Suprapubic skin (tissue), 3 donors: ENCODE measurements at regions not wholly inside any gene's neighbourhood (a gene's known extent, or its start where the extent isn't known, plus 50 kb on each side); places are given as distances from the start of the nearest gene placed in this dataset.

Experiments
- CTCF ChIP-seq, 2 donors: fragments of 200-600 bp in 1 of 2; fragments of 450-650 bp in 1 of 2; sonication (generic) in 1 of 2; IDR thresholded peaks; one replicate each; pipeline ENCODE4 v1.5.1; 2016 to 2019; ENCODE audit warnings: antibody characterized with exemption in 2 of 2, mild to moderate bottlenecking in 1 of 2, moderate library complexity in 1 of 2
- POLR2A ChIP-seq, 2 donors: fragments of 450-650 bp; IDR thresholded peaks; one replicate each; pipeline ENCODE4 v1.6.1; 2017; ENCODE audit warnings: antibody characterized with exemption in 2 of 2, mild to moderate bottlenecking in 2 of 2, moderate library complexity in 2 of 2

- TF ChIP-seq POLR2A (IDR thresholded peaks at IDR 0.05) = no peak
- no peak for TF ChIP-seq CTCF (IDR thresholded peaks at IDR 0.05)
Observed at GRCh38 chr11:97832451-97832850, 1188.3 kb upstream of the CNTN5 start.
